H1 (cell line): ENCODE measurements at regions not wholly inside any gene's neighbourhood (a gene's known extent, or its start where the extent isn't known, plus 50 kb on each side); places are given as distances from the start of the nearest gene placed in this dataset.

Experiments used
- CTCF ChIA-PET: fragments of 300-600 bp; sonication (Branson Sonifier 250); formaldehyde crosslinking; loops from one replicate; lab custom pipeline; 2021; ENCODE audit not compliant: partially characterized antibody; lab: Charles Lee
- POLR2A ChIA-PET: fragments of 300-600 bp; sonication (Branson Sonifier 250); formaldehyde crosslinking; loops from one replicate; lab custom pipeline; 2021; ENCODE audit warnings: inconsistent platforms; ENCODE audit not compliant: partially characterized antibody; lab: Charles Lee
- DNase-seq, 2 experiments: peaks; one replicate each; pipeline versions ENCODE4 v3.0.0 to v3.0.0-alpha.2; 2010 to 2022; ENCODE audit warnings: low spot score in 2 of 2, low read depth in 1 of 2, mixed read lengths in 1 of 2
- FAIRE-seq: peaks from 2 replicates; lab custom pipeline; 2011; peaks lifted over from hg19 to GRCh38; lab: Jason Lieb, UNC
- H2AFZ ChIP-seq: 2 replicates; pipeline ENCODE4 v1.8.1; 2012; ENCODE audit warnings: low read length, inconsistent platforms
- H2AK5ac ChIP-seq: 2 replicates; pipeline ENCODE4 v1.6.1; 2013; ENCODE audit warnings: low read depth, low read length
- H2BK120ac ChIP-seq: replicated peaks from 2 replicates; pipeline ENCODE3; 2013; ENCODE audit warnings: low read depth, low read length, inconsistent platforms
- H2BK12ac ChIP-seq: 2 replicates; pipeline ENCODE4 v1.6.1; 2013; ENCODE audit warnings: low read depth, low read length
- H2BK15ac ChIP-seq: 2 replicates; pipeline ENCODE4 v1.6.1; 2013; ENCODE audit warnings: low read length
- H2BK20ac ChIP-seq: 2 replicates; pipeline ENCODE4 v1.6.1; 2013; ENCODE audit warnings: low read length
- H2BK5ac ChIP-seq: 2 replicates; pipeline ENCODE4 v1.6.1; 2013; ENCODE audit warnings: low read depth, low read length
- H3K14ac ChIP-seq: 2 replicates; pipeline ENCODE4 v1.6.1; 2013; ENCODE audit warnings: inconsistent platforms; ENCODE audit not compliant: insufficient read length
- H3K18ac ChIP-seq: 2 replicates; pipeline ENCODE4 v1.6.1; 2013; ENCODE audit warnings: low read length; ENCODE audit errors: extremely low read depth
- H3K23ac ChIP-seq: 2 replicates; pipeline ENCODE4 v1.6.1; 2013; ENCODE audit warnings: inconsistent platforms; ENCODE audit not compliant: insufficient read length
- H3K23me2 ChIP-seq: 2 replicates; pipeline ENCODE4 v1.6.1; 2013; ENCODE audit warnings: low read depth, low read length
- H3K27ac ChIP-seq: 2 replicates; pipeline ENCODE4 v1.6.1; 2011; ENCODE audit warnings: low read depth, low read length, inconsistent platforms
- H3K27me3 ChIP-seq, 4 experiments: replicated peaks in 1 of 4; 1 replicate in 1 of 4; 2 replicates in 3 of 4; pipeline versions ENCODE4 v1.6.1 to v1.8.1; 2011 to 2013; ENCODE audit warnings: low read length in 3 of 4, mild to moderate bottlenecking in 3 of 4, inconsistent platforms in 2 of 4, mixed read lengths in 2 of 4, moderate library complexity in 1 of 4; ENCODE audit not compliant: control insufficient read depth in 3 of 4, insufficient read depth in 3 of 4; ENCODE audit errors: extremely low read depth in 1 of 4
- H3K36me3 ChIP-seq, 4 experiments: 2 replicates each; pipeline versions ENCODE4 v1.6.1 to v1.8.1; 2011 to 2013; ENCODE audit warnings: mild to moderate bottlenecking in 4 of 4, low read length in 3 of 4, moderate library complexity in 2 of 4, control low read depth in 1 of 4, inconsistent platforms in 1 of 4; ENCODE audit not compliant: insufficient read depth in 4 of 4, control insufficient read depth in 2 of 4
- H3K4ac ChIP-seq: replicated peaks from 2 replicates; pipeline ENCODE3; 2013; ENCODE audit warnings: low read length, low read depth, mixed read lengths, inconsistent platforms; ENCODE audit not compliant: insufficient read length
- H3K4me1 ChIP-seq, 4 experiments: replicated peaks in 1 of 4; 1 replicate in 1 of 4; 2 replicates in 3 of 4; pipeline versions ENCODE4 v1.6.1 to v1.8.1; 2011 to 2013; ENCODE audit warnings: low read length in 3 of 4, inconsistent platforms in 2 of 4, mixed read lengths in 1 of 4; ENCODE audit not compliant: insufficient read depth in 4 of 4, control insufficient read depth in 3 of 4
- H3K4me2 ChIP-seq, 2 experiments: 2 replicates each; pipeline versions ENCODE4 v1.6.1 to v1.8.1; 2011 to 2013; ENCODE audit warnings: low read depth in 2 of 2, low read length in 2 of 2, control low read depth in 1 of 2, inconsistent platforms in 1 of 2, mild to moderate bottlenecking in 1 of 2; ENCODE audit not compliant: insufficient read depth in 1 of 2
- H3K4me3 ChIP-seq, 4 experiments: fragments of 200-600, 300-600 bp in 1 of 4; sonication (generic), shearing (Covaris generic), sonication (Bioruptor Twin) in 1 of 4; 2 replicates each; pipeline versions ENCODE4 v1.5.1 to v1.8.1; 2011 to 2016; ENCODE audit warnings: low read length in 4 of 4, low read depth in 3 of 4, control low read depth in 2 of 4, inconsistent platforms in 2 of 4, mild to moderate bottlenecking in 2 of 4, mixed read lengths in 1 of 4, moderate library complexity in 1 of 4; ENCODE audit not compliant: insufficient read depth in 2 of 4; ENCODE audit errors: extremely low read depth in 1 of 4
- H3K56ac ChIP-seq: replicated peaks from 2 replicates; pipeline ENCODE3; 2013; ENCODE audit warnings: low read depth, mild to moderate bottlenecking, mixed read lengths, low read length, inconsistent platforms; ENCODE audit not compliant: insufficient read length
- H3K79me1 ChIP-seq: 2 replicates; pipeline ENCODE4 v1.6.1; 2013; ENCODE audit warnings: low read depth, low read length, control low read depth
- H3K79me2 ChIP-seq, 2 experiments: 2 replicates each; pipeline versions ENCODE4 v1.6.1 to v1.8.1; 2012 to 2013; ENCODE audit warnings: low read length in 2 of 2, mild to moderate bottlenecking in 2 of 2, inconsistent platforms in 1 of 2; ENCODE audit not compliant: insufficient read depth in 2 of 2, control insufficient read depth in 1 of 2
- H3K9ac ChIP-seq, 4 experiments: replicated peaks in 1 of 4; 1 replicate in 1 of 4; 2 replicates in 3 of 4; pipeline versions ENCODE4 v1.6.1 to v1.8.1; 2011 to 2013; ENCODE audit warnings: low read depth in 3 of 4, low read length in 3 of 4, control low read depth in 2 of 4, mild to moderate bottlenecking in 2 of 4, moderate library complexity in 2 of 4, inconsistent platforms in 1 of 4; ENCODE audit errors: extremely low read depth in 1 of 4
- H3K9me3 ChIP-seq, 2 experiments: 2 replicates each; pipeline versions ENCODE4 v1.6.1 to v1.8.1; 2012 to 2013; ENCODE audit warnings: mild to moderate bottlenecking in 2 of 2, moderate library complexity in 2 of 2, control low read depth in 1 of 2, inconsistent platforms in 1 of 2, low read depth in 1 of 2, low read length in 1 of 2, mixed read lengths in 1 of 2; ENCODE audit not compliant: insufficient read depth in 2 of 2
- H4K20me1 ChIP-seq, 2 experiments: replicated peaks in 1 of 2; 2 replicates each; pipeline versions ENCODE3 to v1.8.1; 2011 to 2013; ENCODE audit warnings: inconsistent platforms in 2 of 2, low read length in 2 of 2, mild to moderate bottlenecking in 1 of 2; ENCODE audit not compliant: insufficient read depth in 2 of 2, control insufficient read depth in 1 of 2
- H4K5ac ChIP-seq: 2 replicates; pipeline ENCODE4 v1.6.1; 2013; ENCODE audit warnings: low read length, low read depth, mixed read lengths, inconsistent platforms; ENCODE audit not compliant: insufficient read length
- H4K8ac ChIP-seq: 2 replicates; pipeline ENCODE4 v1.8.0; 2013; ENCODE audit warnings: mild to moderate bottlenecking, moderate library complexity, low read length, inconsistent platforms; ENCODE audit not compliant: insufficient read depth; ENCODE audit errors: extremely low read depth
- H4K91ac ChIP-seq: replicated peaks from 2 replicates; pipeline ENCODE3; 2013; ENCODE audit warnings: low read length, mixed read lengths, inconsistent platforms; ENCODE audit not compliant: insufficient read length
- CBX8 ChIP-seq: fragments of 300-800, 300-1000 bp; sonication (generic); IDR thresholded peaks from 2 replicates; pipeline ENCODE4 v1.7.1; 2016; ENCODE audit warnings: low read depth, low read length, borderline replicate concordance
- KDM1A ChIP-seq: fragments of 200-600, 300-600 bp; sonication (generic); IDR thresholded peaks from 2 replicates; pipeline ENCODE4 v1.7.1; 2016; ENCODE audit warnings: mild to moderate bottlenecking, low read length, borderline replicate concordance
- RNF2 ChIP-seq: fragments of 200-900, 300-1000 bp; sonication (generic); IDR thresholded peaks from 2 replicates; pipeline ENCODE4 v1.7.1; 2016; ENCODE audit warnings: borderline replicate concordance, low read depth, mild to moderate bottlenecking, antibody characterized with exemption, low read length; ENCODE audit not compliant: poor library complexity, severe bottlenecking; ENCODE audit errors: missing control alignments
- SAP30 ChIP-seq: fragments of 300-600 bp; sonication (generic); IDR thresholded peaks from 2 replicates; pipeline ENCODE4 v1.7.1; 2012; ENCODE audit warnings: low read length, moderate library complexity, mild to moderate bottlenecking, inconsistent platforms; ENCODE audit not compliant: insufficient read depth, insufficient replicate concordance
- SP4 ChIP-seq: IDR thresholded peaks from 2 replicates; pipeline ENCODE4 v1.6.1; 2012; ENCODE audit warnings: low read length, inconsistent platforms
- USF2 ChIP-seq: IDR thresholded peaks from 2 replicates; pipeline ENCODE4 v1.6.1; 2011; ENCODE audit warnings: low read length, improper control_type of control experiment
- WGBS, 2 experiments: shearing (Covaris generic) in 1 of 2; methylation state at CpG; one replicate each; pipeline versions ENCODE4 v1.1.6 to v1.1.7; 2013 to 2015; ENCODE audit warnings: low lambda C conversion rate in 2 of 2, mixed read lengths in 2 of 2, inconsistent platforms in 1 of 2, low coverage in 1 of 2, missing lambda C conversion rate in 1 of 2; ENCODE audit not compliant: insufficient replicate concordance in 2 of 2, insufficient coverage in 1 of 2, insufficient read length in 1 of 2; ENCODE audit errors: extremely low coverage in 1 of 2, missing lambda C conversion rate in 1 of 2; 5-methylcytosine and 5-hydroxymethylcytosine counted together

GRCh38 chr12:58481811-58482210 is 438.5 kb downstream of the LRIG3 start:
- POLR2A ChIA-PET, result no interaction called here
- no peak for FAIRE-seq

More at GRCh38 chr12:58481811-58482210, 438.5 kb downstream of the LRIG3 start:
- Histone ChIP-seq H3K27ac (no peak overlapping the region), H2AFZ (no peak overlapping the region), H3K27me3 (no peaks in the 10 kb centered on the region), H3K9ac (no peak overlapping the region), H3K79me2 (no peaks in the 10 kb centered on the region), H2AK5ac (no peak overlapping the region), H2BK15ac (no peak overlapping the region), H4K20me1 (no peaks in the 10 kb centered on the region), H2BK20ac (no peak overlapping the region), H3K4me1 (peaks cover 0 to 9% (median 4%) of the 10 kb centered on the region in 4 experiments; a peak in 3 of 7 replicates), H2BK12ac (no peak overlapping the region), H4K5ac (peak overlapping the region; percentile 61), H3K23me2 (no peaks in the 10 kb centered on the region), H3K79me1 (no peaks in the 10 kb centered on the region), H3K18ac (no peak overlapping the region), H3K9me3 (peaks cover 3% of the 10 kb centered on the region in 2 experiments; a peak in 3 of 4 replicates), H4K8ac (no peak overlapping the region), H3K23ac (no peak overlapping the region), H3K14ac (no peak overlapping the region), H2BK120ac (no peak overlapping the region), H3K4ac (no peak overlapping the region), H3K4me2 (peak overlapping the region in 1 of 2 experiments; percentile 25; a peak in 1 of 4 replicates), H3K56ac (no peak overlapping the region), H3K36me3 (no peaks in the 10 kb centered on the region), H2BK5ac (no peak overlapping the region), H4K91ac (no peak overlapping the region), H3K4me3 (no peak overlapping the region)
- WGBS, 2 experiments, result 71% methylated on average over 3 of the region's 3 CpGs; no CpG with 5 or more reads in 1 of the 2 experiments
- no peak for DNase-seq
- CTCF ChIA-PET, result interaction anchor here (0.6 kb wide), 1 partner anchor 693 kb away, joined by 3 read pairs; no protein-coding TSS in a partner anchor
- TF ChIP-seq RNF2 (no peak), SP4 (no peak), SAP30 (no peak), CBX8 (no peak), KDM1A (no peak), USF2 (no peak)
